Nephron (organoid): ENCODE measurements at regions not wholly inside any gene's neighbourhood (a gene's known extent, or its start where the extent isn't known, plus 50 kb on each side); places are given as distances from the start of the nearest gene placed in this dataset.

Experiments used
- H3K27ac Mint-ChIP-seq, 3 experiments: 2 replicates each; pipeline ENCODE4 v1.8.0; 2020; ENCODE audit warnings: mixed read lengths in 3 of 3, mild to moderate bottlenecking in 2 of 3, moderate library complexity in 1 of 3
- H3K27me3 Mint-ChIP-seq: 2 replicates; pipeline ENCODE4 v1.8.0; 2021; ENCODE audit warnings: low read depth, mild to moderate bottlenecking, moderate library complexity, mixed read lengths
- H3K36me3 Mint-ChIP-seq: 2 replicates; pipeline ENCODE4 v1.8.0; 2020; ENCODE audit warnings: low read depth, mixed read lengths
- H3K4me1 Mint-ChIP-seq: 2 replicates; pipeline ENCODE4 v1.8.0; 2020; ENCODE audit warnings: mixed read lengths
- H3K4me3 Mint-ChIP-seq, 3 experiments: 2 replicates each; pipeline ENCODE4 v1.8.0; 2020; ENCODE audit warnings: mild to moderate bottlenecking in 3 of 3, mixed read lengths in 3 of 3, moderate library complexity in 2 of 3
- H3K9me3 Mint-ChIP-seq: 2 replicates; pipeline ENCODE4 v1.8.0; 2020; ENCODE audit warnings: mixed read lengths
- CTCF ChIP-seq, 3 experiments: fragments of 200-600 bp; sonication (generic); IDR thresholded peaks; one replicate each; pipeline ENCODE4 v1.5.0; 2021; ENCODE audit warnings: antibody characterized with exemption in 3 of 3; ENCODE audit not compliant: unreplicated experiment in 3 of 3

DNA sequence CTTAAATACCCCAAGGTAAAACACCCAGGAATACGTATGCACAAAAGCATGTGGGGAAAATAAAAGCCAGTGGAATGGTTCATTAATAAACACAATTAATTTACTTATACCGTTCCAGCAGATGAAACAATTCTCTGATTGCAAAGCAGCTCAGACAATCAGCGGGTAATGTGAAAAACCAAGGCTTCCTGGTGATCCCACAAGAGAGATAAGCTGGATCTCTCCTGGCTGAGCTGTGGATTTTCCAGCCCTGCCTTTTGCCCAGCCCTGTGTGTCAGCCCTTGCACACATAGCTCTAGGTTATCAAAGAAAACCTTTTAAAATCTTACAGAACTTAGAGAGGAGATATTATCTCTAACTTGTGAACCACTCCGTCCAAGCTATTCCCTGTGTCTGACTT, 1010.7 kb upstream of the AUTS2 start:
- Mint-ChIP-seq H3K27me3 (peaks cover 22% of the 10 kb centered on the region), H3K27ac (no peak overlapping the region), H3K9me3 (peaks cover 9% of the 10 kb centered on the region), H3K4me1 (no peaks in the 10 kb centered on the region), H3K36me3 (no peaks in the 10 kb centered on the region), H3K4me3 (no peak overlapping the region)
- no peak for TF ChIP-seq CTCF (IDR thresholded peaks at IDR 0.05; ENCODE audit: unreplicated experiment in 3 of 3)

GRCh38 chr7:68601826-68602225, 996.4 kb upstream of the AUTS2 start:
- Mint-ChIP-seq H3K9me3 (no peaks in the 10 kb centered on the region), H3K36me3 (no peaks in the 10 kb centered on the region), H3K4me3 (no peak overlapping the region), H3K4me1 (no peaks in the 10 kb centered on the region), H3K27ac (no peak overlapping the region), H3K27me3 (peaks cover 14% of the 10 kb centered on the region)
- TF ChIP-seq CTCF (IDR thresholded peaks at IDR 0.05; ENCODE audit: unreplicated experiment in 3 of 3) = no peak

DNA sequence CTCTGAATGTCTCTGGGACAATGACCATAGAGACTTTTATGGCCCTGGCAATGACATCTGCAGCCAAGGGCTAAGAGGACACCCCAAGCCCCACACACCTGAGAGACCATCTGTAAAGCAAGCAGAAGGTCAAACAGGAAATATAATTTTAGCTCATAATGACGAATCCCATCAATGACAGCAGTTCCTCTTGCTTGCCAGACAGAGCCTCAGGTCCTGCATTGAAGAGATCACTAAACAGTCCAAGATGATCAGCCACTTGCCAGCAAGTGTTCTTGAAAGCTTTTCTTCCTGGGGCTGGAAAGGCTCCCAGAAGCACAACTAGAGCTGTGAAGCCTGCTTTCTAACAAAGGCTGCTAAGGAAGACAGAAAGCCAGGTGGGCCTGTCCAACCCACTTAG, 993.7 kb upstream of the AUTS2 start:
- Mint-ChIP-seq H3K4me1 (no peaks in the 10 kb centered on the region), H3K9me3 (peaks cover 18% of the 10 kb centered on the region), H3K36me3 (peaks cover 8% of the 10 kb centered on the region), H3K27me3 (peaks cover 17% of the 10 kb centered on the region), H3K27ac (no peak overlapping the region), H3K4me3 (no peak overlapping the region)
- no peak for TF ChIP-seq CTCF (IDR thresholded peaks at IDR 0.05; ENCODE audit: unreplicated experiment in 3 of 3)

DNA sequence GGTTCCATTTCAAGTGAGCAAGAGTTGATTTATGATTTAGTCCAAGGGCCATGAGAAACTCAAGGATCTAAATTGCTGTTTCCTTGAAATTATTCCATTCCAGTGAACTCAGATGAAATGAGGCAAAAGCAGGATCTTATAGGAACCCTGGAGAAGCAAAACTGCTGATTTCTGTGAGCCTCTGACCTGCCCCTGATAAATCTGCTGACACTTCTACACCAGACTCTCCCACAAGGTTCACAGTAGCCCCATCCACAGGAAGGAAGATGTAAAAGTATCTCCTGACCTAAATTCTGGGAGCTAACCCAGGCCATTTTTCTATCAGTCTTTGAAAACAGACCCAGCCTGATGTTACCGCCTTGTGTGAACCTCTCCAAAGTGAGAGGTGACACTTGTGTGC, 987.6 kb upstream of the AUTS2 start:
- no peak overlapping the region for H3K27ac Mint-ChIP-seq
- peaks cover 12% of the 10 kb centered on the region for H3K27me3 Mint-ChIP-seq
- peaks cover 46% of the 10 kb centered on the region for H3K9me3 Mint-ChIP-seq
- no peak for TF ChIP-seq CTCF (IDR thresholded peaks at IDR 0.05; ENCODE audit: unreplicated experiment in 3 of 3)
- H3K36me3 Mint-ChIP-seq = peaks cover 14% of the 10 kb centered on the region
- H3K4me3 Mint-ChIP-seq = no peak overlapping the region
- H3K4me1 Mint-ChIP-seq = peaks cover 8% of the 10 kb centered on the region

GRCh38 chr7:68613405-68613804, 984.9 kb upstream of the AUTS2 start:
- no peak for TF ChIP-seq CTCF (IDR thresholded peaks at IDR 0.05; ENCODE audit: unreplicated experiment in 3 of 3)
- peaks cover 8% of the 10 kb centered on the region for H3K4me1 Mint-ChIP-seq
- H3K27me3 Mint-ChIP-seq = peaks cover 13% of the 10 kb centered on the region
- H3K36me3 Mint-ChIP-seq = peaks cover 9% of the 10 kb centered on the region
- peaks cover 50% of the 10 kb centered on the region for H3K9me3 Mint-ChIP-seq
- peak overlapping the region in 2 of 3 experiments; percentile 17 to 25 for H3K27ac Mint-ChIP-seq
- H3K4me3 Mint-ChIP-seq = no peak overlapping the region

- peak overlapping the region in 2 of 3 experiments; percentile 17 to 25 for H3K27ac Mint-ChIP-seq
These were observed 984.4 kb upstream of the AUTS2 start for GRCh38 chr7:68613897-68614296.

More at GRCh38 chr7:68613897-68614296, 984.4 kb upstream of the AUTS2 start:
- Mint-ChIP-seq H3K36me3 (peaks cover 9% of the 10 kb centered on the region), H3K4me1 (peaks cover 8% of the 10 kb centered on the region), H3K27me3 (peaks cover 13% of the 10 kb centered on the region), H3K9me3 (peaks cover 46% of the 10 kb centered on the region), H3K4me3 (no peak overlapping the region)
- TF ChIP-seq CTCF (IDR thresholded peaks at IDR 0.05; ENCODE audit: unreplicated experiment in 3 of 3) = no peak
